ENCODE measurements at regions not wholly inside any gene's neighbourhood (a gene's known extent, or its start where the extent isn't known, plus 50 kb on each side); places are given as distances from the start of the nearest gene placed in this dataset.

GRCh38 chr6:11430036-11430435 is 107.5 kb upstream of the TMEM170B start:
- 72% methylated on average over 9 of the region's 9 CpGs for WGBS
- no peak for DNase-seq (ENCODE audit: low spot score in 2 of 2)
- no peak overlapping the region for H3K27ac ChIP-seq
- no peaks in the 10 kb centered on the region for H3K9me3 ChIP-seq
- no peak for TF ChIP-seq CTCF (IDR thresholded peaks at IDR 0.05)
- peaks cover 29% of the 10 kb centered on the region for H3K4me1 ChIP-seq
- H3K36me3 ChIP-seq: no peaks in the 10 kb centered on the region
- H3K27me3 ChIP-seq: no peaks in the 10 kb centered on the region
- no peak overlapping the region for H3K4me3 ChIP-seq

GRCh38 chr6:11429577-11429976 is 108.0 kb upstream of the TMEM170B start:
- H3K36me3 ChIP-seq: no peaks in the 10 kb centered on the region
- DNase-seq (ENCODE audit: low spot score in 2 of 2): no peak
- H3K9me3 ChIP-seq: no peaks in the 10 kb centered on the region
- no peak overlapping the region for H3K4me3 ChIP-seq
- 83% methylated on average over 2 of the region's 2 CpGs for WGBS
- peak overlapping the region; percentile 47 for H3K27ac ChIP-seq
- H3K27me3 ChIP-seq: no peaks in the 10 kb centered on the region
- TF ChIP-seq CTCF (IDR thresholded peaks at IDR 0.05) (no peak), POLR2AphosphoS5 (IDR thresholded peaks at IDR 0.05) (no peak), EP300 (IDR thresholded peaks at IDR 0.05) (no peak), POLR2A (IDR thresholded peaks at IDR 0.05) (no peak)
- peaks cover 24% of the 10 kb centered on the region for H3K4me1 ChIP-seq

- Histone ChIP-seq H3K36me3 (no peaks in the 10 kb centered on the region), H3K27ac (peak overlapping the region; percentile 12), H3K27me3 (no peaks in the 10 kb centered on the region), H3K4me3 (no peak overlapping the region), H3K9me3 (no peaks in the 10 kb centered on the region), H3K4me1 (peaks cover 20% of the 10 kb centered on the region)
- TF ChIP-seq CTCF (IDR thresholded peaks at IDR 0.05) (no peak), EP300 (IDR thresholded peaks at IDR 0.05) (no peak), POLR2AphosphoS5 (IDR thresholded peaks at IDR 0.05) (no peak), POLR2A (IDR thresholded peaks at IDR 0.05) (no peak)
- no peak for DNase-seq (ENCODE audit: low spot score in 2 of 2)
- 51% methylated on average over 3 of the region's 3 CpGs for WGBS
Observed at GRCh38 chr6:11428895-11429294, 108.7 kb upstream of the TMEM170B start.

GRCh38 chr6:11428371-11428770 is 109.2 kb upstream of the TMEM170B start:
- H3K4me3 ChIP-seq: no peak overlapping the region
- H3K27ac ChIP-seq: peak overlapping the region; percentile 12
- 58% methylated on average over 2 of the region's 2 CpGs for WGBS
- H3K27me3 ChIP-seq: no peaks in the 10 kb centered on the region
- peaks cover 19% of the 10 kb centered on the region for H3K4me1 ChIP-seq
- no peaks in the 10 kb centered on the region for H3K36me3 ChIP-seq
- DNase-seq (ENCODE audit: low spot score in 2 of 2): no peak
- no peaks in the 10 kb centered on the region for H3K9me3 ChIP-seq
- TF ChIP-seq CTCF (IDR thresholded peaks at IDR 0.05) (no peak), POLR2AphosphoS5 (IDR thresholded peaks at IDR 0.05) (no peak), EP300 (IDR thresholded peaks at IDR 0.05) (no peak), POLR2A (IDR thresholded peaks at IDR 0.05) (no peak)

GRCh38 chr6:11427723-11428245 is 109.8 kb upstream of the TMEM170B start:
- 84% methylated on average over 10 of the region's 10 CpGs for WGBS
- Histone ChIP-seq H3K36me3 (no peaks in the 10 kb centered on the region), H3K4me1 (peaks cover 15% of the 10 kb centered on the region), H3K27me3 (no peaks in the 10 kb centered on the region), H3K9me3 (no peaks in the 10 kb centered on the region), H3K4me3 (no peak overlapping the region), H3K27ac (peak overlapping the region; percentile 12)
- no peak for DNase-seq (ENCODE audit: low spot score in 2 of 2)
- TF ChIP-seq EP300 (IDR thresholded peaks at IDR 0.05) (no peak), POLR2A (IDR thresholded peaks at IDR 0.05) (no peak), POLR2AphosphoS5 (IDR thresholded peaks at IDR 0.05) (no peak), CTCF (IDR thresholded peaks at IDR 0.05) (no peak)
